ENCODE measurements at regions not wholly inside any gene's neighbourhood (a gene's known extent, or its start where the extent isn't known, plus 50 kb on each side); places are given as distances from the start of the nearest gene placed in this dataset.

- Histone ChIP-seq H3K27ac (ENCODE audit: low read depth, low read length) (no peak overlapping the region), H3K4me1 (ENCODE audit: insufficient read depth, low read length) (peaks cover 10% of the 10 kb centered on the region), H3K36me3 (ENCODE audit: insufficient read depth, low read length) (no peaks in the 10 kb centered on the region), H3K9ac (ENCODE audit: low read depth, low read length) (no peak overlapping the region), H3K27me3 (ENCODE audit: insufficient read depth, low read length) (no peaks in the 10 kb centered on the region), H3K4me3 (ENCODE audit: low read length) (no peak overlapping the region), H3K9me3 (ENCODE audit: insufficient read depth, low read depth, low read length) (peaks cover 7% of the 10 kb centered on the region; the same call in 1 of the 2 replicates)
- 100% methylated on average over 1 of the region's 1 CpG for WGBS
These were observed 313.3 kb downstream of the ZNF608 start for GRCh38 chr5:124433170-124433569.

- peaks cover 27% of the 10 kb centered on the region for H3K9me3 ChIP-seq (ENCODE audit: insufficient read depth, low read depth, low read length)
- no peaks in the 10 kb centered on the region for H3K27me3 ChIP-seq (ENCODE audit: insufficient read depth, low read length)
- H3K4me1 ChIP-seq (ENCODE audit: insufficient read depth, low read length): no peaks in the 10 kb centered on the region
- 93% methylated on average over 1 of the region's 1 CpG for WGBS
- H3K4me3 ChIP-seq (ENCODE audit: low read length): no peak overlapping the region
- H3K9ac ChIP-seq (ENCODE audit: low read depth, low read length): no peak overlapping the region
- 0 out of 2 replicates have a peak, but pooled peaks cover 4% of the 10 kb centered on the region for H3K36me3 ChIP-seq (ENCODE audit: insufficient read depth, low read length)
- H3K27ac ChIP-seq (ENCODE audit: low read depth, low read length): no peak overlapping the region
These were observed 324.9 kb downstream of the ZNF608 start for GRCh38 chr5:124421584-124421983.

- Histone ChIP-seq H3K9ac (ENCODE audit: low read depth, low read length) (no peak overlapping the region), H3K4me3 (ENCODE audit: low read length) (no peak overlapping the region), H3K27ac (ENCODE audit: low read depth, low read length) (no peak overlapping the region), H3K4me1 (ENCODE audit: insufficient read depth, low read length) (no peaks in the 10 kb centered on the region), H3K27me3 (ENCODE audit: insufficient read depth, low read length) (no peaks in the 10 kb centered on the region), H3K9me3 (ENCODE audit: insufficient read depth, low read depth, low read length) (peaks cover 27% of the 10 kb centered on the region), H3K36me3 (ENCODE audit: insufficient read depth, low read length) (0 out of 2 replicates have a peak, but pooled peaks cover 4% of the 10 kb centered on the region)
- WGBS: 46% methylated on average over 2 of the region's 2 CpGs
These were observed 325.5 kb downstream of the ZNF608 start for GRCh38 chr5:124420952-124421351.

- 94% methylated on average over 2 of the region's 2 CpGs for WGBS
- no peak overlapping the region for H3K4me3 ChIP-seq (ENCODE audit: low read length)
- no peaks in the 10 kb centered on the region for H3K4me1 ChIP-seq (ENCODE audit: insufficient read depth, low read length)
- H3K9ac ChIP-seq (ENCODE audit: low read depth, low read length): no peak overlapping the region
- H3K9me3 ChIP-seq (ENCODE audit: insufficient read depth, low read depth, low read length): peaks cover 27% of the 10 kb centered on the region
- 0 out of 2 replicates have a peak, but pooled peaks cover 4% of the 10 kb centered on the region for H3K36me3 ChIP-seq (ENCODE audit: insufficient read depth, low read length)
- H3K27ac ChIP-seq (ENCODE audit: low read depth, low read length): no peak overlapping the region
- H3K27me3 ChIP-seq (ENCODE audit: insufficient read depth, low read length): no peaks in the 10 kb centered on the region
These were observed 326.9 kb downstream of the ZNF608 start for GRCh38 chr5:124419531-124419930.

GRCh38 chr5:124418390-124418789, 328.0 kb downstream of the ZNF608 start:
- Histone ChIP-seq H3K36me3 (ENCODE audit: insufficient read depth, low read length) (0 out of 2 replicates have a peak, but pooled peaks cover 4% of the 10 kb centered on the region), H3K4me3 (ENCODE audit: low read length) (no peak overlapping the region), H3K4me1 (ENCODE audit: insufficient read depth, low read length) (no peaks in the 10 kb centered on the region), H3K27me3 (ENCODE audit: insufficient read depth, low read length) (no peaks in the 10 kb centered on the region), H3K27ac (ENCODE audit: low read depth, low read length) (no peak overlapping the region), H3K9me3 (ENCODE audit: insufficient read depth, low read depth, low read length) (peaks cover 17% of the 10 kb centered on the region), H3K9ac (ENCODE audit: low read depth, low read length) (no peak overlapping the region)
- 88% methylated on average over 2 of the region's 2 CpGs for WGBS

GRCh38 chr5:124417196-124417595, 329.2 kb downstream of the ZNF608 start:
- H3K9ac ChIP-seq (ENCODE audit: low read depth, low read length): no peak overlapping the region
- no peak overlapping the region for H3K27ac ChIP-seq (ENCODE audit: low read depth, low read length)
- no peak overlapping the region for H3K4me3 ChIP-seq (ENCODE audit: low read length)
- H3K36me3 ChIP-seq (ENCODE audit: insufficient read depth, low read length): no peaks in the 10 kb centered on the region
- H3K4me1 ChIP-seq (ENCODE audit: insufficient read depth, low read length): no peaks in the 10 kb centered on the region
- no peaks in the 10 kb centered on the region for H3K27me3 ChIP-seq (ENCODE audit: insufficient read depth, low read length)
- peaks cover 6% of the 10 kb centered on the region; the same call in 1 of the 2 replicates for H3K9me3 ChIP-seq (ENCODE audit: insufficient read depth, low read depth, low read length)

- H3K27ac ChIP-seq (ENCODE audit: low read depth, low read length): no peak overlapping the region
- no peaks in the 10 kb centered on the region for H3K9me3 ChIP-seq (ENCODE audit: insufficient read depth, low read depth, low read length)
- no peaks in the 10 kb centered on the region for H3K4me1 ChIP-seq (ENCODE audit: insufficient read depth, low read length)
- H3K27me3 ChIP-seq (ENCODE audit: insufficient read depth, low read length): no peaks in the 10 kb centered on the region
- no peaks in the 10 kb centered on the region for H3K36me3 ChIP-seq (ENCODE audit: insufficient read depth, low read length)
- no peak overlapping the region for H3K9ac ChIP-seq (ENCODE audit: low read depth, low read length)
- H3K4me3 ChIP-seq (ENCODE audit: low read length): no peak overlapping the region
- WGBS: 83% methylated on average over 3 of the region's 3 CpGs
These were observed 329.8 kb downstream of the ZNF608 start for GRCh38 chr5:124416627-124417026.

GRCh38 chr5:124414973-124415372, 331.5 kb downstream of the ZNF608 start:
- Histone ChIP-seq H3K27me3 (ENCODE audit: insufficient read depth, low read length) (no peaks in the 10 kb centered on the region), H3K27ac (ENCODE audit: low read depth, low read length) (no peak overlapping the region), H3K4me1 (ENCODE audit: insufficient read depth, low read length) (no peaks in the 10 kb centered on the region), H3K4me3 (ENCODE audit: low read length) (no peak overlapping the region), H3K9me3 (ENCODE audit: insufficient read depth, low read depth, low read length) (no peaks in the 10 kb centered on the region), H3K36me3 (ENCODE audit: insufficient read depth, low read length) (no peaks in the 10 kb centered on the region), H3K9ac (ENCODE audit: low read depth, low read length) (no peak overlapping the region)
- 94% methylated on average over 3 of the region's 3 CpGs for WGBS

- Histone ChIP-seq H3K27ac (ENCODE audit: low read depth, low read length) (no peak overlapping the region), H3K4me3 (ENCODE audit: low read length) (no peak overlapping the region), H3K4me1 (ENCODE audit: insufficient read depth, low read length) (no peaks in the 10 kb centered on the region; the same call in 1 of the 2 replicates), H3K36me3 (ENCODE audit: insufficient read depth, low read length) (no peaks in the 10 kb centered on the region), H3K9ac (ENCODE audit: low read depth, low read length) (no peak overlapping the region), H3K9me3 (ENCODE audit: insufficient read depth, low read depth, low read length) (no peaks in the 10 kb centered on the region), H3K27me3 (ENCODE audit: insufficient read depth, low read length) (no peaks in the 10 kb centered on the region)
- 95% methylated on average over 3 of the region's 3 CpGs for WGBS
These were observed 335.6 kb downstream of the ZNF608 start for GRCh38 chr5:124410539-124411488.

- Histone ChIP-seq H3K27me3 (ENCODE audit: insufficient read depth, low read length) (no peaks in the 10 kb centered on the region), H3K9ac (ENCODE audit: low read depth, low read length) (no peak overlapping the region), H3K27ac (ENCODE audit: low read depth, low read length) (no peak overlapping the region), H3K36me3 (ENCODE audit: insufficient read depth, low read length) (no peaks in the 10 kb centered on the region), H3K4me1 (ENCODE audit: insufficient read depth, low read length) (no peaks in the 10 kb centered on the region; the same call in 1 of the 2 replicates), H3K4me3 (ENCODE audit: low read length) (no peak overlapping the region), H3K9me3 (ENCODE audit: insufficient read depth, low read depth, low read length) (no peaks in the 10 kb centered on the region)
- 95% methylated on average over 10 of the region's 10 CpGs for WGBS
These were observed 337.5 kb downstream of the ZNF608 start for GRCh38 chr5:124408738-124409453.

- peaks cover 6% of the 10 kb centered on the region; the same call in 1 of the 2 replicates for H3K4me1 ChIP-seq (ENCODE audit: insufficient read depth, low read length)
- no peak overlapping the region for H3K27ac ChIP-seq (ENCODE audit: low read depth, low read length)
- H3K27me3 ChIP-seq (ENCODE audit: insufficient read depth, low read length): no peaks in the 10 kb centered on the region
- 92% methylated on average over 5 of the region's 5 CpGs for WGBS
- H3K9me3 ChIP-seq (ENCODE audit: insufficient read depth, low read depth, low read length): no peaks in the 10 kb centered on the region
- H3K36me3 ChIP-seq (ENCODE audit: insufficient read depth, low read length): no peaks in the 10 kb centered on the region
- no peak overlapping the region for H3K9ac ChIP-seq (ENCODE audit: low read depth, low read length)
- H3K4me3 ChIP-seq (ENCODE audit: low read length): no peak overlapping the region
These were observed 341.6 kb downstream of the ZNF608 start for GRCh38 chr5:124404796-124405195.

Data from HUES64 (cell line).